IMR-90 (cell line): ENCODE measurements at regions not wholly inside any gene's neighbourhood (a gene's known extent, or its start where the extent isn't known, plus 50 kb on each side); places are given as distances from the start of the nearest gene placed in this dataset.

Experiments
- CEBPB ChIP-seq: IDR thresholded peaks from 2 replicates; pipeline ENCODE4 v1.6.1; 2012; ENCODE audit warnings: low read depth, low read length, improper control_type of control experiment
- NFE2L2 ChIP-seq: fragments of 150-350 bp; IDR thresholded peaks from 2 replicates; pipeline ENCODE4 v1.6.1; 2016; ENCODE audit warnings: low read depth, mild to moderate bottlenecking, low read length
- POLR2A ChIP-seq: IDR thresholded peaks from 2 replicates; pipeline ENCODE4 v1.6.1; 2012; ENCODE audit warnings: mild to moderate bottlenecking, low read depth, low read length
- TF ChIP-seq, protein P1 (sequence below): fragments of 150-350 bp; IDR thresholded peaks from 2 replicates; pipeline ENCODE4 v1.6.1; 2016; ENCODE audit warnings: low read depth, mild to moderate bottlenecking, low read length, moderate library complexity, borderline replicate concordance
- TF ChIP-seq, protein P2 (sequence below): conservative IDR thresholded peaks from 2 replicates; pipeline ENCODE4 v1.5.1; 2012; ENCODE audit warnings: mild to moderate bottlenecking, low read depth, low read length, improper control_type of control experiment

DNA sequence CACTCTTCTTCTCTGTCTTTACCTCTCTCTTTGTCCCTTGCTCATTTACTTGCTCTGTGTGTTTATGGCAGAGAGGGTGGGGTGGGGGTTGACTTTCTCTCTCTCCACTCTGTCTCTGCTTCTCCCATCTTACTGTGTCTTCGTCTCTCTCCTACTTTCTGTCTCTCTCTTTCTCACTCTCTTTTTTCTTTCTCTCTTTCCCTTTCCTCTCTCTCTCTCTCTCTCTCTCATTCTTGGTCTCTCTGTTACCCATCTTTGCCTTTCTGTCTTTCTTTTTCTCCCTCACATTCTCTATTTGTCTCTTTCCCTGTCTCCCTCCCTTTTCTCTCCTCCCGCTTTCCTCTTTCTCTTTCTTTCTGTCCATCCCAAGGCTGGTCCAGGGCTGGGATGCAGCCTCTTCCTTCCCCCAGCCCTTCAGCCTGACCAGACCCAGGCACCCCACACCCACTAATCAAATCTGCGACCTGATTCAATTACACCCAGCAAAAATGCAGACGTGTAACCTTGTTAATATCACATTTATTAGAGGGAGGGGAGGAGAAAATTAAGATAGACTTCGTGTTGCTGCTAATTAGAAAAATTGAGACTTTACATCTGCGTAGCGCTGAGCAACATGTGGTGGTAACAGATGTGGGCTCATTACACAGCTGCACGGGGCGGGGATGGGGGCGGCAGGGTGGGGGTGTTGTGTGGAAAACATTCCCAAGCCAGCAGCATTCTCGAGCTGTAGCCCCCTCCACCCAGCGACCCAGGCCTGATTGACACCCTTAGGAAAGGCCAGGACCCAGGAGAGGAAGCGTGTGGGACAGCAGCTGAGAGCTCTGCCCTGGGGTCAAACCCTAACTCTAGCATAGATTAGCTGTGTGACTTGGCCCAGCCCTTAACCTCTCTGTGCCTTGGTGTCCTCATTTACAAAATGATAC lies 124.9 kb upstream of the MAFB start:
- TF ChIP-seq, protein P1, sequence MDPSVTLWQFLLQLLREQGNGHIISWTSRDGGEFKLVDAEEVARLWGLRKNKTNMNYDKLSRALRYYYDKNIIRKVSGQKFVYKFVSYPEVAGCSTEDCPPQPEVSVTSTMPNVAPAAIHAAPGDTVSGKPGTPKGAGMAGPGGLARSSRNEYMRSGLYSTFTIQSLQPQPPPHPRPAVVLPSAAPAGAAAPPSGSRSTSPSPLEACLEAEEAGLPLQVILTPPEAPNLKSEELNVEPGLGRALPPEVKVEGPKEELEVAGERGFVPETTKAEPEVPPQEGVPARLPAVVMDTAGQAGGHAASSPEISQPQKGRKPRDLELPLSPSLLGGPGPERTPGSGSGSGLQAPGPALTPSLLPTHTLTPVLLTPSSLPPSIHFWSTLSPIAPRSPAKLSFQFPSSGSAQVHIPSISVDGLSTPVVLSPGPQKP: no peak
- TF ChIP-seq, protein P2, sequence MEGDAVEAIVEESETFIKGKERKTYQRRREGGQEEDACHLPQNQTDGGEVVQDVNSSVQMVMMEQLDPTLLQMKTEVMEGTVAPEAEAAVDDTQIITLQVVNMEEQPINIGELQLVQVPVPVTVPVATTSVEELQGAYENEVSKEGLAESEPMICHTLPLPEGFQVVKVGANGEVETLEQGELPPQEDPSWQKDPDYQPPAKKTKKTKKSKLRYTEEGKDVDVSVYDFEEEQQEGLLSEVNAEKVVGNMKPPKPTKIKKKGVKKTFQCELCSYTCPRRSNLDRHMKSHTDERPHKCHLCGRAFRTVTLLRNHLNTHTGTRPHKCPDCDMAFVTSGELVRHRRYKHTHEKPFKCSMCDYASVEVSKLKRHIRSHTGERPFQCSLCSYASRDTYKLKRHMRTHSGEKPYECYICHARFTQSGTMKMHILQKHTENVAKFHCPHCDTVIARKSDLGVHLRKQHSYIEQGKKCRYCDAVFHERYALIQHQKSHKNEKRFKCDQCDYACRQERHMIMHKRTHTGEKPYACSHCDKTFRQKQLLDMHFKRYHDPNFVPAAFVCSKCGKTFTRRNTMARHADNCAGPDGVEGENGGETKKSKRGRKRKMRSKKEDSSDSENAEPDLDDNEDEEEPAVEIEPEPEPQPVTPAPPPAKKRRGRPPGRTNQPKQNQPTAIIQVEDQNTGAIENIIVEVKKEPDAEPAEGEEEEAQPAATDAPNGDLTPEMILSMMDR: no peak
- TF ChIP-seq POLR2A: no peak
- TF ChIP-seq CEBPB: no peak
- no peak for TF ChIP-seq NFE2L2
